ENCODE measurements at regions not wholly inside any gene's neighbourhood (a gene's known extent, or its start where the extent isn't known, plus 50 kb on each side); places are given as distances from the start of the nearest gene placed in this dataset.
A peak's percentile ranks its signal among the peaks of the same experiment; 100 is the strongest.

GRCh38 chr1:59022199-59022598 is 238.4 kb upstream of the JUN start:
- H2AFZ ChIP-seq, result no peak overlapping the region
- no peaks in the 10 kb centered on the region for H3K9me3 ChIP-seq (ENCODE audit: low read depth)
- H4K20me1 ChIP-seq (ENCODE audit: insufficient read depth, poor library complexity, severe bottlenecking), result no peaks in the 10 kb centered on the region
- 92% methylated on average over 3 of the region's 3 CpGs for WGBS (ENCODE audit: low lambda C conversion rate, missing lambda C conversion rate)
- H3K27ac ChIP-seq, result no peak overlapping the region
- no peaks in the 10 kb centered on the region for H3K36me3 ChIP-seq (replicated peaks; ENCODE audit: insufficient read depth, low read depth)
- H3K4me2 ChIP-seq, result no peak overlapping the region
- H3K9me2 ChIP-seq (replicated peaks; ENCODE audit: insufficient read depth), result no peaks in the 10 kb centered on the region
- H3K4me1 ChIP-seq (ENCODE audit: insufficient read depth), result peaks cover 9% of the 10 kb centered on the region
- no peaks in the 10 kb centered on the region for H3K79me2 ChIP-seq
- no peak for DNase-seq (ENCODE audit: low spot score)
- no peak overlapping the region for H3K4me3 ChIP-seq
- no peak for TF ChIP-seq EZH2 (IDR thresholded peaks at IDR 0.05; ENCODE audit: borderline replicate concordance)
- no peak for TF ChIP-seq EZH2phosphoT487 (IDR thresholded peaks at IDR 0.05; ENCODE audit: low read depth, severe bottlenecking, unreplicated experiment)
- TF ChIP-seq CTCF (IDR thresholded peaks at IDR 0.05; ENCODE audit: poor library complexity), result no peak
- no peaks in the 10 kb centered on the region for H3K27me3 ChIP-seq

- WGBS (ENCODE audit: low lambda C conversion rate, missing lambda C conversion rate), result 96% methylated on average over 3 of the region's 3 CpGs
- H3K36me3 ChIP-seq (replicated peaks; ENCODE audit: insufficient read depth, low read depth), result no peaks in the 10 kb centered on the region
- H2AFZ ChIP-seq, result no peak overlapping the region
- DNase-seq (ENCODE audit: low spot score), result no peak
- H3K4me3 ChIP-seq, result no peak overlapping the region
- peaks cover 15% of the 10 kb centered on the region for H3K4me1 ChIP-seq (ENCODE audit: insufficient read depth)
- H3K9me2 ChIP-seq (replicated peaks; ENCODE audit: insufficient read depth), result no peaks in the 10 kb centered on the region
- no peak overlapping the region for H3K27ac ChIP-seq
- H3K4me2 ChIP-seq, result no peak overlapping the region
- TF ChIP-seq EZH2phosphoT487 (IDR thresholded peaks at IDR 0.05; ENCODE audit: low read depth, severe bottlenecking, unreplicated experiment) (no peak), CTCF (IDR thresholded peaks at IDR 0.05; ENCODE audit: poor library complexity) (no peak), EZH2 (IDR thresholded peaks at IDR 0.05; ENCODE audit: borderline replicate concordance) (no peak)
- no peaks in the 10 kb centered on the region for H3K27me3 ChIP-seq
- H4K20me1 ChIP-seq (ENCODE audit: insufficient read depth, poor library complexity, severe bottlenecking), result no peaks in the 10 kb centered on the region
- no peaks in the 10 kb centered on the region for H3K9me3 ChIP-seq (ENCODE audit: low read depth)
- H3K79me2 ChIP-seq, result no peaks in the 10 kb centered on the region
Observed at GRCh38 chr1:59022799-59023198, 239.0 kb upstream of the JUN start.

- no peak for TF ChIP-seq CTCF (IDR thresholded peaks at IDR 0.05; ENCODE audit: poor library complexity)
- TF ChIP-seq EZH2phosphoT487 (IDR thresholded peaks at IDR 0.05; ENCODE audit: low read depth, severe bottlenecking, unreplicated experiment), result no peak
- no peak for TF ChIP-seq EZH2 (IDR thresholded peaks at IDR 0.05; ENCODE audit: borderline replicate concordance)
- no peak for DNase-seq (ENCODE audit: low spot score)
- Histone ChIP-seq H3K27me3 (no peaks in the 10 kb centered on the region), H3K36me3 (replicated peaks; ENCODE audit: insufficient read depth, low read depth) (no peaks in the 10 kb centered on the region), H3K4me3 (no peak overlapping the region), H3K79me2 (no peaks in the 10 kb centered on the region), H3K4me1 (ENCODE audit: insufficient read depth) (peaks cover 21% of the 10 kb centered on the region), H3K27ac (peak overlapping the region; percentile 8), H3K9me2 (replicated peaks; ENCODE audit: insufficient read depth) (no peaks in the 10 kb centered on the region), H3K4me2 (no peak overlapping the region), H2AFZ (no peak overlapping the region), H4K20me1 (ENCODE audit: insufficient read depth, poor library complexity, severe bottlenecking) (no peaks in the 10 kb centered on the region), H3K9me3 (ENCODE audit: low read depth) (no peaks in the 10 kb centered on the region)
- WGBS (ENCODE audit: low lambda C conversion rate, missing lambda C conversion rate), result 79% methylated on average over 2 of the region's 2 CpGs
Observed at GRCh38 chr1:59025201-59025600, 241.4 kb upstream of the JUN start.

- H2AFZ ChIP-seq, result no peak overlapping the region
- WGBS (ENCODE audit: low lambda C conversion rate, missing lambda C conversion rate), result 89% methylated on average over 4 of the region's 4 CpGs
- no peaks in the 10 kb centered on the region for H3K79me2 ChIP-seq
- no peaks in the 10 kb centered on the region for H3K36me3 ChIP-seq (replicated peaks; ENCODE audit: insufficient read depth, low read depth)
- no peak overlapping the region for H3K4me2 ChIP-seq
- DNase-seq (ENCODE audit: low spot score), result no peak
- no peaks in the 10 kb centered on the region for H4K20me1 ChIP-seq (ENCODE audit: insufficient read depth, poor library complexity, severe bottlenecking)
- peak overlapping the region; percentile 8 for H3K27ac ChIP-seq
- H3K9me2 ChIP-seq (replicated peaks; ENCODE audit: insufficient read depth), result no peaks in the 10 kb centered on the region
- H3K9me3 ChIP-seq (ENCODE audit: low read depth), result no peaks in the 10 kb centered on the region
- H3K4me1 ChIP-seq (ENCODE audit: insufficient read depth), result peaks cover 23% of the 10 kb centered on the region
- no peaks in the 10 kb centered on the region for H3K27me3 ChIP-seq
- H3K4me3 ChIP-seq, result no peak overlapping the region
- no peak for TF ChIP-seq EZH2 (IDR thresholded peaks at IDR 0.05; ENCODE audit: borderline replicate concordance)
- no peak for TF ChIP-seq CTCF (IDR thresholded peaks at IDR 0.05; ENCODE audit: poor library complexity)
- TF ChIP-seq EZH2phosphoT487 (IDR thresholded peaks at IDR 0.05; ENCODE audit: low read depth, severe bottlenecking, unreplicated experiment), result no peak
Observed at GRCh38 chr1:59025898-59026426, 242.1 kb upstream of the JUN start.

All from hepatocyte (in vitro differentiated cells).